Peyer's patch (tissue), 4 donors: ENCODE measurements at regions not wholly inside any gene's neighbourhood (a gene's known extent, or its start where the extent isn't known, plus 50 kb on each side); places are given as distances from the start of the nearest gene placed in this dataset.

Source experiments
- CTCF ChIP-seq, 6 experiments: fragments of 450-650 bp in 4 of 6; fragments of 200-600 bp in 2 of 6; sonication (generic) in 1 of 6; IDR thresholded peaks; one replicate each; pipeline ENCODE4 v1.5.1; 2017 to 2019; ENCODE audit warnings: antibody characterized with exemption in 6 of 6, mild to moderate bottlenecking in 3 of 6, moderate library complexity in 1 of 6
- POLR2A ChIP-seq, 2 donors: fragments of 450-650 bp; IDR thresholded peaks; one replicate each; pipeline ENCODE4 v1.5.1; 2017; ENCODE audit warnings: antibody characterized with exemption in 2 of 2, mild to moderate bottlenecking in 2 of 2, moderate library complexity in 2 of 2

GRCh38 chr5:167489202-167489601, 802.2 kb upstream of the WWC1 start:
- no peak for TF ChIP-seq CTCF (IDR thresholded peaks at IDR 0.05)
- TF ChIP-seq POLR2A (IDR thresholded peaks at IDR 0.05): no peak
